GM06990 (cell line): ENCODE measurements at regions not wholly inside any gene's neighbourhood (a gene's known extent, or its start where the extent isn't known, plus 50 kb on each side); places are given as distances from the start of the nearest gene placed in this dataset.
"Not testable (repeated sequence)": the region's sequence is repeated elsewhere in the genome, so short reads cannot be mapped to it uniquely, and the experiment has no call there.

Experiments used
- DNase-seq: peaks from one replicate; pipeline ENCODE4 v3.0.0-alpha.2; 2011; ENCODE audit not compliant: insufficient read length; ENCODE audit errors: extremely low read depth
- H3K27me3 ChIP-seq: replicated peaks from 2 replicates; pipeline ENCODE4 v1.6.0; 2011; ENCODE audit warnings: low read length; ENCODE audit not compliant: control insufficient read depth, insufficient read depth
- H3K36me3 ChIP-seq: 2 replicates; pipeline ENCODE4 v1.5.1; 2011; ENCODE audit warnings: low read length; ENCODE audit not compliant: control insufficient read depth, insufficient read depth
- H3K4me3 ChIP-seq: replicated peaks from 2 replicates; pipeline ENCODE4 v1.5.1; 2011; ENCODE audit warnings: low read depth, mild to moderate bottlenecking, control low read depth, low read length
- TF ChIP-seq, protein P1 (sequence below): IDR thresholded peaks from 2 replicates; pipeline ENCODE4 v1.5.1; 2011; ENCODE audit warnings: low read length, control low read depth, mild to moderate bottlenecking, inconsistent platforms; ENCODE audit not compliant: insufficient read depth, poor library complexity, severe bottlenecking

DNA sequence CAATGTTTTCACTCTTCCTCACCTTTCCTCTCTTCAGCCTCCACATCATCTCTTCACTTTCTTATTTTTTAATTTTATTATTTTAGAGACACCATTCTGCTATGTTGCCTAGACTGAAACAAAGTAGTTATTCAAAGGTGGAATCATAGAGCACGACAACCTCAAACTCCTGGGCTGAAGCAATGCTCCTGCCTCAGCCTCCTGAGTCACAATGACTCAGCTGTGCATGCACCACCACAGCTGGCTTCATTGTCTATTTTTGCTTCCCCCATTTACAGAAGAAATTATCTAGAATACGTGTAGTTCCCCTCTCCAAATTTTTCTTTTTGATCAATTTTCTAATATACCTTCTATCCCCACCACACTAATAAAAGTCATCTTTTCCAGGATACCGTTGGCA lies 911.5 kb upstream of the SOX11 start:
- TF ChIP-seq, protein P1, sequence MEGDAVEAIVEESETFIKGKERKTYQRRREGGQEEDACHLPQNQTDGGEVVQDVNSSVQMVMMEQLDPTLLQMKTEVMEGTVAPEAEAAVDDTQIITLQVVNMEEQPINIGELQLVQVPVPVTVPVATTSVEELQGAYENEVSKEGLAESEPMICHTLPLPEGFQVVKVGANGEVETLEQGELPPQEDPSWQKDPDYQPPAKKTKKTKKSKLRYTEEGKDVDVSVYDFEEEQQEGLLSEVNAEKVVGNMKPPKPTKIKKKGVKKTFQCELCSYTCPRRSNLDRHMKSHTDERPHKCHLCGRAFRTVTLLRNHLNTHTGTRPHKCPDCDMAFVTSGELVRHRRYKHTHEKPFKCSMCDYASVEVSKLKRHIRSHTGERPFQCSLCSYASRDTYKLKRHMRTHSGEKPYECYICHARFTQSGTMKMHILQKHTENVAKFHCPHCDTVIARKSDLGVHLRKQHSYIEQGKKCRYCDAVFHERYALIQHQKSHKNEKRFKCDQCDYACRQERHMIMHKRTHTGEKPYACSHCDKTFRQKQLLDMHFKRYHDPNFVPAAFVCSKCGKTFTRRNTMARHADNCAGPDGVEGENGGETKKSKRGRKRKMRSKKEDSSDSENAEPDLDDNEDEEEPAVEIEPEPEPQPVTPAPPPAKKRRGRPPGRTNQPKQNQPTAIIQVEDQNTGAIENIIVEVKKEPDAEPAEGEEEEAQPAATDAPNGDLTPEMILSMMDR, result no peak
- no peak overlapping the region for H3K4me3 ChIP-seq
- no peaks in the 10 kb centered on the region for H3K27me3 ChIP-seq
- no peaks in the 10 kb centered on the region for H3K36me3 ChIP-seq
- DNase-seq, result no peak

DNA sequence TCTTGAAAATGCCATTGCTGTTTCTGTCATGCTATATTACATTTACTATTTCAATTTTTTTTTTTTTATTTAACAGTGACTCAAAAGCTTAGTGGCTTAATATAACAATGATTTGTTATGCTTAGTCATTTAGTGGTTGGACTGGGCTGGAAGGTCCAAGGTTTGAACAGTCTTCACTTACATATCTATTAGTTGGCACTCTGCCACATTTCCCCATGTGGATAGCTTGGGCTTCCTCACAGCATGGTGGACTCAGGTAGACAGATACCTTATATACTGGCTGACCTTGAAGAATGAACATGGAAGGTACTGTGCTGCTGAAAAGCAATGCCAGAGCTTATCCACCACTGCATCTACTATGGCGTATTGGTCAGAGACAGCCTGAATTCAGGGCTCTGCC lies 909.5 kb upstream of the SOX11 start:
- TF ChIP-seq, protein P1, result no peak
- DNase-seq, result no peak

DNA sequence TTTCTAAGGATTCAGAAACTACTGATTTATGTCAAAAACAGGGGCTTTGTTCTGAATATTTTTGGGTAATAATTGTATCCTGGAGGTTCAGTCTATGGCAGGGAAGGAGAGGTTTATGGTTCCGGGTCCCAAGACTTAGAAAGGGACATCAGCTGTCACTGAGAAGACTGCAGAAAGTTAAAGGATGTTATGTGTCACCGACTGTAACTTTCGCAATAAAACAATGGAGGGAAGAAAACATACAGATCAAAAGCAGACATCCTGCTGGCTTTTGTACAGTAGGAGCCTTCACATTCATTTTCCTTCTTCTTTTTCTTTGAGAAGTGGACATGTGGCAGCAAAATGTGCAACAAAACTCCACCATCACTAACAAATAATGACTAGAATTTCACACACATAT lies 900.7 kb upstream of the SOX11 start:
- Histone ChIP-seq H3K4me3 (no peak overlapping the region), H3K36me3 (no peaks in the 10 kb centered on the region), H3K27me3 (no peaks in the 10 kb centered on the region)
- TF ChIP-seq, protein P1, result no peak
- no peak for DNase-seq

More for the DNA sequence above, 909.5 kb upstream of the SOX11 start:
- no peaks in the 10 kb centered on the region for H3K36me3 ChIP-seq
- no peak overlapping the region for H3K4me3 ChIP-seq
- H3K27me3 ChIP-seq, result no peaks in the 10 kb centered on the region

DNA sequence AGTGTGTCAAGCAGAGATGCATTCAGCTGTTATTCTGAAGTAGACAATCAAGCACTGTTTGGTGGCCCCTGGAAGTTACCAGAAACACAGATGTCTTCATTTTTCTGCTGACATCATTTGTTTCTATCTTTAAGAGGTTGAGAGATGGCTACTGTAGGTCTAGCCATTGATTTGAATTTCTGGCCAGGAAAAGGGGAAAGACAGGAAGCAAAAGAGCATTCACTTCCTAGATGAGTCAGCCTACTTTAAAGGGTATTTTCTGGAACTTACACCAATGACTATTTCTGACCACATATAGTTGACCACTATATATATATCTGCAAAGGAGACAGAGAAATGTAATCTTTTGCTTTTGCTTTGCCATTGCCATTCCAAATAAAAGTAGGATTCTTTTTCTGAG lies 900.1 kb upstream of the SOX11 start:
- Histone ChIP-seq H3K27me3 (no peaks in the 10 kb centered on the region), H3K36me3 (no peaks in the 10 kb centered on the region), H3K4me3 (no peak overlapping the region)
- TF ChIP-seq, protein P1, result no peak
- no peak for DNase-seq

DNA sequence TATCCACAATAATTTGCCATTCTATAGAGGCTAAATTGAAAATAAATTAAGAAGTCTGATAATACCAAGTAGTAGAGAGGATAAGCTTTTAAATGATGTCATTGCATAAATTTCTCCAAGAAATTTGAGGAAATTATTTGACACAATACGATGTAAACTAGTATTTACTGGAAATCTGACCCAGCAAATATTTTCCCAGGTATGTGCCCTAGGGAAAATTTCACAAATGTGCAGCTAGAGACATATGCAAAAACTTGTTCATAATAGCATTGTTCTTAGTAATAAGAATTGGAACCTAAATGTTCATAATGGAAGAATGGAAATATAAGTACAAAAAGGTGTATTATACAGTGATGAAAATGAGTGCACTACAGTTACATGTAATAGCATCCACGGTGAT lies 888.8 kb upstream of the SOX11 start:
- TF ChIP-seq, protein P1, result no peak
- Histone ChIP-seq H3K36me3 (no peaks in the 10 kb centered on the region), H3K4me3 (no peak overlapping the region), H3K27me3 (no peaks in the 10 kb centered on the region)
- no peak for DNase-seq

DNA sequence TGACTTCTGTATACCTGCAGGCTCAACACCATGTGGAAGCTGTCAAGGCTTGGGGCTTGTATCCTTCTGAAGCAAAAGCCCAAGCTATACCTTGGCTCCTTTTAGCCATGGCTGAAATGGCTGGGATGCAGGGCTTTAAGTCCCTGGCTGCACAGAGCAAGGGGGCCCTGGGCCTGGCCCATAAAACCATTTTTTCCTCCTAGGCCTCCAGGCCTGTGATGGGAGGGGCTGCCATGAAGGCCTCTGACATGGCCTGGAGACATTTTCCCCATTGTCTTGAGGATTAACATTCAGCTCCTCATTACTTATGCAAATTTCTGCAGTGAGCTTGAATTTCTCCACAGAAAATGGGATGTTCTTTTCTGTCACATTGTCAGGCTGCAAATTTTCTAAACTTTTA lies 878.0 kb upstream of the SOX11 start:
- not testable (repeated sequence) for DNase-seq, H3K27me3 ChIP-seq, H3K36me3 ChIP-seq, H3K4me3 ChIP-seq

- Histone ChIP-seq H3K4me3 (no peak overlapping the region), H3K27me3 (no peaks in the 10 kb centered on the region), H3K36me3 (no peaks in the 10 kb centered on the region)
- no peak for DNase-seq
- TF ChIP-seq, protein P1, result no peak
Observed at GRCh38 chr2:4827836-4828235, 864.3 kb upstream of the SOX11 start.
